NCI-H345 (cell line): ENCODE measurements at regions not wholly inside any gene's neighbourhood (a gene's known extent, or its start where the extent isn't known, plus 50 kb on each side); places are given as distances from the start of the nearest gene placed in this dataset.
A peak's percentile ranks its signal among the peaks of the same experiment; 100 is the strongest.
"Not testable (repeated sequence)": the region's sequence is repeated elsewhere in the genome, so short reads cannot be mapped to it uniquely, and the experiment has no call there.

ENCODE experiments used
- DNase-seq: peaks from one replicate; lab custom pipeline; 2025; lab: John Stamatoyannopoulos, UW

GRCh38 chrX:46223499-46223898 lies 321.7 kb downstream of the ZNF674 start:
- not testable (repeated sequence) for DNase-seq

DNA sequence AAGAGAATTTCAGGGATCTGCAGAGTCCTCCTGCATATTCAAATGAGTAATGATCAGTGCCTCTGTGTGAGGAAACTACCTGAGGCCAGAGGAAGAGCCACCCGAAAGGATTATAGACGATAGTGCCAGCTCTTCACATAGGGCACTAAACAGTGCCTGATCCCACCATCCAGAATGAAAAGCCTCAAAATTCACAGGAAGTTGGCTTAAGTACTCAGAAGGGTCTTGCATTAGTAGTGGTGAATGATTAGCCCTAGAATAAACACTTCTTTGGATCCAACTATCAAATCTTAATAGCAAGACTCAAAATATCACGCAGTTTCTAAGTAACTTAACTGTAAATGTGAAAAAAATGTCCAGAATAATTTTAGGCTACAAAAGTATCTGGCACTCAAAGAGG lies 324.4 kb downstream of the ZNF674 start:
- DNase-seq = no peak

GRCh38 chrX:46218373-46218772 lies 326.8 kb downstream of the ZNF674 start:
- DNase-seq = no peak

DNA sequence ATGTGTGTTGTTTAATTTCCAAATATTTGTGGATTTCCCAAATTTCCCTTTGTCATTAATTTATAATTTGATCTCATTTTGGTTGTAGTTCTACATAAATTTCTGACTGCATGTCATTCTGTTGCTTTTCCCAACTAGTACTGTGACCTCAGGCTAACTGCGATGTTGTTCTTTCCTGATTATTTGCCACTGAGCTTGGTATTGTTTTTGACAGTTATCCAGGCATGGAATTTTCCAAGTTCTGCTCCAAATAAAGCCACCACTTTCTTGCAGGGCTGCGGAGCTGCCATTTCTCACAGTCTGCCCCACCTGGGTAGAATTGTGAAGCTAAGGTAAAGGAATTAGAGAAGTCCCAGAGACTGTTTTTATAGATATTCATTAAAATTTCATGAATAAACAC lies 328.8 kb downstream of the ZNF674 start:
- DNase-seq = no peak

- no peak for DNase-seq
Observed at GRCh38 chrX:46211079-46211478, 334.1 kb downstream of the ZNF674 start.

DNA sequence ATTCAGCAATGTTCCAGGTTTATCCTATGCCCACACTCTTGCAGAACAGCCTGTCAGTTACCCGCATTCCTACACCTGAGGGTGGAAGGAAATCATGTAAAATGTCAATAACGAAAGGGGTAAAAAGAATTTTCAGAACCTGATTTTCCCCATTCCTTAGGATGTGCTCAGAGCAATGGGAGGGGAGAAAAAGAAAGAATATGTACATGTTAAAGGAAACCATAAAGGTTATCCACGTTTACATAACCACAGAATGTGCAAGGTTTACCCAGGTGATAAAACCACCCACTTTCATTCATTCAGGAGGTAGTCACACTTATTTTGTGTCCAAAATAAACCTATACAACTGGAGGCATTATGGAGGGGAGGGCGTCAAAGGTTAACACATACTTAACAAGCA lies 335.5 kb downstream of the ZNF674 start:
- DNase-seq = no peak

- no peak for DNase-seq
Observed at GRCh38 chrX:46209037-46209436, 336.2 kb downstream of the ZNF674 start.

- no peak for DNase-seq
Observed at GRCh38 chrX:46208225-46208854, 336.9 kb downstream of the ZNF674 start.

DNA sequence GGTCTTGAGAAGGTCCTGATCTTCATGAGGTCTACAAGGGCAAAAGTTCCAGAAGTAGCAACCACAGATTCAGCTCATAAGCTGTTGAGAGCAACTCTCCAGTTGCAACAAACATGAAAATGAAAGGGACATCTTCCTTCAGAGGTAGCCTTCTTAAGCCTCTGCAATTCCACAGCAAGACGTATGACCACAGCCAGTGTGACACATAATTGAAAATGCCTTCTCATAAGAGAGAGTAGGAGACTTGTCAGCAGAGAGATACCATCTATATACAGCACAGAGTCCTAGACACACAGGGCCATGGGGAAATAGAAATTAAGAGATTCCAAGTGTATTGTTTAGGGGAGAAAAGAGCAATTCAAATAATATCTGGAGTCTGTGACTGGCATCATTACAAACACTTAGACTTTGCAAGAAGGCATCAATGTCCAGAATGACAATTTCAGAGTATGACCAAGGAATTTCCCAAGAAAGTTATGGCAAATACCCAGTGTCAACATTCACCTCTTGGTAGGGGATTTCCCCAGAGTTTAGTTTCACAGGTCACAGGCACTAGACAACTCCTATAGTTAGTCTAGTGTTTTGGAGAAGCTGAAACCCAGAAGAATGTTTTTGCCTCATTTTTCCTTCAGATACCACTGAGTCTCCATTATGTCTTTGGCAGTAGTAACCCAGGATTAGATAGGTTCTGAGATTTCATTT lies 340.3 kb downstream of the ZNF674 start:
- no peak for DNase-seq

DNA sequence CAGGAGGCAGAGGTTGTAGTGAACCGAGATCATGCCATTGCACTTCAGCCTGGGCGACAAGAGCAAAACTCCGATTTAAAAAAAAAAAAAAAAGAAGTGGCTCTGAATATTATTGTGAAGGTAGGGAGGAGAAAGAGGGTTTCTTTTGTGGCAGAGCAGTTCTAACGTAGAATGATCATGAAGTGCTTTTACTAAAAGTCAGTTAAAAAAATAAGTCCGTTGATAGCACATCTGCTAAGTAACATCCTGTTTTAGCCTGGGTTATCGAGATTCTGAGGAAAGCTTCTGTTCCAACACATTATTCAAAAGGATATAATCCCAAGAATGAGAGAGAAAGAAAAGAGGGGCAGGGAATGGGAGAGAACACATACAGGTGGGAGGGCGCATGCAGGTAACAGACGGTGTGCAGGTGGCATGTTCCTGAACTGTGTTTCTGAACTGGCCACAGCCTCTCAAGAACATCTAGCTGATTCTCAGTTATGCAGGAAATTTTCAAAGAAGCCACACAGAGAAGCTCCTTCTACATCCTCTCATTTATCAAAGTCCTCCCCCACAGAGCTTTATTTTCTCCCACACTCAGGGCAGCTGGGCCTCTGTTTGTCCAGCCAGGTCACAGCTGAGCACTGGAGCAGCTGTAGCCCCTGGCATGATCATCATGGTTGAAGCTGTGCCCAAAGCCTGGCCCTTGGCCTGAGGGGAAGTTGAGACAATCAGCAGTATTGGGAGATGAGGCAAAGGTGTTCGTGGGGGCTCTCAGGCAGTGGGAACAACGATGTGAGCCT lies 342.3 kb downstream of the ZNF674 start:
- no peak for DNase-seq

DNA sequence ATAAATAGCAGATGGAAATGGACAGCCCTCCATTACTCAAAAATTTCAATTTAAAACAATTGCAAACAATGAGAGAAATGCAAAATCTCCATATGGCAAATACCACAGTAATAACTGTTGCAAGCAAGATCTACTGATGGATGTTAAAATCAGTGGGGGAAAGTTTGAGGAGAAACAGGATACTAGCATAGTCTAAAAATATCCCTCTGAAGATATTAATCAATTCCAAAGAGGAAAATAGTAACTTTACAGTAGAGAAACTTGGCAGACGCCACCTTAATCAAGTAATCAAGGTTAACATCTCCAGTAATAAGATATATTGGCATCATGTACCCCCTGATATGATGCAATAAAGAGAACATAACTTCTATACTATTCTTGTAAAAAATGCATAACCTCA lies 344.8 kb downstream of the ZNF674 start:
- no peak for DNase-seq

GRCh38 chrX:46198858-46199257 lies 346.4 kb downstream of the ZNF674 start:
- DNase-seq = no peak

DNA sequence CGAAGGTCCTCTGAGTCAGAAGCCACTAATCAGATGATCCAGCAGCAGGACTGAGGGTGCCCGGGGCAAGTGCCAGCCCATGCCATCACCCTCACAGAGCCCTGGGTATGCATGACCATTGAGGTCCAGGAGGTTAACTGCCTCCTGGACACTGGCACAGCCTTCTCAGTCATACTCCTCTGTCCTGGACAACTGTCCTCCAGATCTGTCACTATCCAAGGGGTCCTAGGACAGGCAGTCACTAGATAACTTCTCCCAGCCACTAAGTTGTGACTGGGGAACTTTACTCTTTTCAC lies 358.5 kb downstream of the ZNF674 start:
- DNase-seq = not testable (repeated sequence)

- no peak for DNase-seq
Observed at GRCh38 chrX:46185923-46186810, 359.1 kb downstream of the ZNF674 start.

GRCh38 chrX:46184749-46185148 lies 360.5 kb downstream of the ZNF674 start:
- no peak for DNase-seq

- peak; percentile 93 for DNase-seq
Observed at GRCh38 chrX:46180258-46180687, 364.9 kb downstream of the ZNF674 start.

GRCh38 chrX:46179748-46180147 lies 365.5 kb downstream of the ZNF674 start:
- DNase-seq = peak; percentile 93

DNA sequence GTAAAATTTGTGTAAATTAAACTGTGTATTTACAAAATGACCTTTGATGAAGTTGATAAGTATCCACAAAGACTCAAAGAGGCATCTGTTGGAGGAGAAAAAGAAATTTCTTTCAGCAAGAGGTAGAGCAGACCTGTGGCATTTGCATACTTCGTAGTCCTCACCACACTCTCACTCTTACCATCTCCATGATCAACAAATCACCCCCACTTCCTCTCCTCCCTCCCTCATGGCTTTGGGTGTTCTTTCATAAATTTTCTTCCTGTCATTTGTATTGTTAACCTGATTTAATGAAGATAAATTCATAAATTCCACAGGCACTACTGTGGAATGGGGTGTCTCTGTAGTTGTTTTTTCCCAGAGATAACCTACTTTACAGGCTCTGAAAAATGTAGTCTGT lies 366.5 kb downstream of the ZNF674 start:
- no peak for DNase-seq

DNA sequence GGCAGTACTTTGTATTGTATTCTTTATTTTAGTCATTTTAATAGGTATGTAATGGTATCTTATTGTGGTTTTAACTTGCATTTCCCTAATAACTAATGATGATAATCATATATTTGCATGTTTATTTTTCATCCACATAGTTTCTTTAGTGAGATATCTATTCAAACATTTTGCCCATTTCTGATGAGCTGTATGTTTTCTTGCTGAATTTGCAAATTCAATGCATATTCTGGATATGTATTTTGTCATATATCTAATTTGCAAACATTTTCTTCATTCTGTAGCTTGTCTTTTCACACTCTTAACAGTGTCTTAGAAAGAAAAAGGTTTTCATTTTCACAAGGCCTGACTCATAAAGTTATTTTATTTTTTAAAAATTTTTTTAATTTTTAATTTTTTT lies 372.1 kb downstream of the ZNF674 start:
- no peak for DNase-seq

DNA sequence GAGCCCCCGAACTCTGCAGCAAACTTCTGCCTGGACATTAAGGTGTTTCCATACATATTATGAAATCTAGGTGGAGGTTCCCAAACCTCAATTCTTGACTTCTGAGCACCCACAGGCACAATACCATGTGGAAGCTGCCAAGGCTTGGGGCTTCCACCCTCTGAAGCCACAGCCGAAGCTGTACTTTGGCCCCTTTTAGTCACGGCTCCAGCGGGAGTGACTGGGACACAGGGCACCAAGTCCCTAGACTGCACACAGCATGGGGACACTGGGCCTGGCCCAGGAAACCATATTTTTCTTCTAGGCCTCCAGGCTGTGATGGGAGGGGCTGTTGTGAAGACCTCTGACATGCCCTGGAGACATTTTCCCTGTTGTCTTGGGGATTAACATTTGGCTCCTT lies 373.8 kb downstream of the ZNF674 start:
- DNase-seq = not testable (repeated sequence)

DNA sequence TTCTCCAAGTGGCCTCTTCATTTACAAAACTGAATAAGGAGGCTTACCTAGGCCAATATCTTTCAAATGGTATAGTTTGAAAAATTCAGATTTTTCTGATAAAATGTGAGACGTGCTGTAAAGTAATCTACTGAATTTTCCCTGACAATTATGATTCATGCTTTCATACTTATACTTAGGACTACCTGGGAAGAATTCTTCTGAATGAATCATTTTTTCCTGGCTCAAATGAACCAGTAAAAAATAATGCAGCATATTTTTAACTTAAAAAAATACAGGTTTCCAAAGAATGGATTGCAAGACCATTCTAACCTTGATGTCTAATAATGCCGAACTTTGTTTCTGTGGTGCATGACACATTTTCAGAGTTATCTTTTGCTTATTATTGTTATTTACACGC lies 375.4 kb downstream of the ZNF674 start:
- DNase-seq = no peak

DNA sequence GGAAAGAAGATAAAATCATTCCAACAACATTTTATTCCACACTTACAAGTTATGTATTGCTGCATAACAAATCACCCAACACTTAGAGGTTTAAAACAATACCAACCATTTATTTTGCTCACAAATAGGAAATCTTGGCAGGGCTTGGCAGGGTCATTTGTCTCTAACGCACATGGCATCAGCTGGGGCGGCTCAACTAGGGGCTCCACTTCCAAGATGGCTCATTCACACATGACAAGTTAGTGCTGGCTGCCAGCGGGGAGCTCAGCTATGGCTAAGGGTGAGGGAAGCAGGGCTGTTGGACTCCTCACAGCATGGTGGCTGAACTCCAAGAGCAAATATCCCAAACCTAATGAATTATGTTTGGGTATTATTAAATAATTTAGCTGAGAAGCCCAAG lies 377.0 kb downstream of the ZNF674 start:
- no peak for DNase-seq
